SKM-1 treated with dmso at 0.1 percent for 144 hours (cell line): ENCODE measurements at regions not wholly inside any gene's neighbourhood (a gene's known extent, or its start where the extent isn't known, plus 50 kb on each side); places are given as distances from the start of the nearest gene placed in this dataset.

ENCODE experiments used
- DNase-seq: peaks from one replicate; lab custom pipeline; 2025; ENCODE audit not compliant: unreplicated experiment; lab: John Stamatoyannopoulos, UW

DNA sequence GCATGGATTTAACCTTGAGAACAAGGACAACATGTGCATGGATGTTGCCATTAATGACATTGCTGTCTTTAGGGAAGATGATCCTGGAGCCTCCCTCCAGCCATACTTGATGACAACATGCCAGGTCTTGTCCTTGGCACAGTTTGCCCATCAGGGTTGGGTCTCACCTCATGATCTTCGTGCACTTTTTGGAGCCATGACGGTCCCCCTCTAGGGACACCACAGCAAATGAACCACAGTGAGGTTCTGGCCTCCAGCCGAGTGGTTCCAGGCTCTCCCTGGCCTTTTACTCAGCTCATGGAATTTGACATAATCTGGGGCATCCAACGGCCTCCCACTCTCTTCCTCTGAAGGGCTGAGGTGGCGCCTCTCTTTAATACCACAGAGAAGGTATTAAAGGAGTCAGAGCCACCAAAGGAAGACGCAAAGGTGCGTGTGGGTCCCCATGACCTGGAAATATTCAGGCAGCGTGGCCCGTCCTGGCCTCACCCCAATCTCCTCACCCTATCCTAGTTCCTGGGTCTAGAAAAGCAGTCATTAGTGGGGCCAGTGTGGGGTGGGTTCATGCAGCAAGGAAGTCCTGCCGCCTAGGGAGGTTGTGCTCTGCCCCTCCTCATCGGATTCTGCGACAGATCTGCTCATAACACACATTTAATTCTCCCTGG, 184.8 kb downstream of the CXCL12 start:
- no peak for DNase-seq

DNA sequence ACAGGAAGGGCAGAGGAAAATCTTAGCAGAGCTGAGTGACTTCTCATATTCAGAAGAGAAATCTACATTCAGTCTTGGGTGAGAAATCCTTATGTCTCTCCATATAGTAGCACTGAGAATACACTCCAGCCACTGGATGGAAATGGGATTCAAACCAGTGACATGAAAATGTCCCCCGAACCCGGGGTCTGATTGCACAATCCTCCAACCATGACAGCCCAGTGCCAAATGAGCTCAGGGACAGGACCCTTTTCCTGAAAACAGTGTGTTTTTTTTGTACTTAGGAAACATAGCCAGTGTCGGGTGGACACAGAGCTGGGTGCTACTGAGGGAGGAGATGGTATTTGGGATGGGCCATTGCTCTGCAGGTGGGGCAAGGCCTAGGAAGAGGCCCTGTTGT, 185.6 kb downstream of the CXCL12 start:
- no peak for DNase-seq

DNA sequence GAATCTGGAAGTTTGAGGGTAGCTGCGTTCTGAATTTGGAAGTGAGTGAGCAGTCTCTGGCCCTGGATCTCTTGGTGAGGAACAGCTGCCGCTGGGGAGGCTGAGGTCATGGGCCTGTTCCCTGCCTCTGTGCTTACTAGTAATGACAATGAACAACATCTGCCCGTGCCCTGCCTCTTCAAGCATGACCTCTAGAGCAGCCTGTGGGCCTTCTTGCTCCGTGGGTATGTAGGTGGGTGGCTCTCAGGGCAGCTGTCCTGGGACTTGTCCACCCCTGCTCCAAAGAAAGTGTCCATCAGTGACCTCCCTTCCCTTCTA, 186.2 kb downstream of the CXCL12 start:
- DNase-seq: no peak

DNA sequence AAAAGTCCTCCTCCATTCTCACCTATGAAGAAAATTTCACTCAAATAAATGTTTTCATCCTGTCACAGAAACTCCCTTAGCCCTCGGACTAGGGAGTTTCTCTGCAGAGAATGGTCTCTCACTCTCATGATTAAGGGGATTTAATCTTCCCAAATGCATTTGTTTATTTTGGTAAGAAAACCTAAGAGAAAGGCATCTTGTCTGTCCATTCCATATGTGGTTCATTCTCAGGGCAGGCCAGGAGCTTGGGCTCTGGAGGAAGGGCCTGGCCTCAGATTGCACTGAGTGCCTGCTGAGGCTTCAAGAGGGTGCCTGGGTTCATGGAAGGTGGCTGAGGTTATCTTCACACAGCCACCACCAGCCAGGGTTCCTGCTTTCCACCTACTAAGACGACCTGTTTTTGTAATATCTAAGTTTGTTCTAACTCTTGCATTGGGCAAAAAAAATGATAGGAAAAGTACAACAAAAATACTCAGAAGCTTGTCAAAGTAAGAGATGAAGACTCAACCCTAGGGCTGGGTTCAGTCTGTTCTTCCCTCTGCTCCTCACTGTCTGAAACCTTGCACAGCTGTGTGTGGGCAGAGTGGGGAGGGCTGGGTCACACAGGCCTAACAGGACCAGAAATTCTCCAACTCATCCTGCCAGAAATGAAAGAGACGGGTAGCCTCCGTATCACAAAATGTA, 186.7 kb downstream of the CXCL12 start:
- DNase-seq: no peak

DNA sequence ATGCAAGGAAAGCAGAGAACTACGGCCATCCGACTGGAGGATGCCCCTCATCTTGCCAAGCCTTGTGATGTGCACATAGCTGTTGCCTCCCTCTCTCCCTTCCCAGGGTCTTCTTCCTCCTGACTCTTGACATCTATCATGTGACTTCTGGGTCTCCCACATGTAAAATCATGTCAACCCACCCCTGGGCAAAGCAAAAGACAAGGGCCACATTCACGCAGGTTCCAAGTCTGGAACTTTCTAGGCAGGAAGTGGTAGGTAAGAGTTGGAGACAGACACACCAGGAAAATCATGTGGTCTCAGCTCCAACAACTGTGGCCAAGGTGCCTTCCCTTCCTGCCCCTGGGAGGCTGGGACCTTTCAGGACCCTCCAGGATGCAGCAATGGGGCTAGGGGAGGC, 187.3 kb downstream of the CXCL12 start:
- DNase-seq: no peak

DNA sequence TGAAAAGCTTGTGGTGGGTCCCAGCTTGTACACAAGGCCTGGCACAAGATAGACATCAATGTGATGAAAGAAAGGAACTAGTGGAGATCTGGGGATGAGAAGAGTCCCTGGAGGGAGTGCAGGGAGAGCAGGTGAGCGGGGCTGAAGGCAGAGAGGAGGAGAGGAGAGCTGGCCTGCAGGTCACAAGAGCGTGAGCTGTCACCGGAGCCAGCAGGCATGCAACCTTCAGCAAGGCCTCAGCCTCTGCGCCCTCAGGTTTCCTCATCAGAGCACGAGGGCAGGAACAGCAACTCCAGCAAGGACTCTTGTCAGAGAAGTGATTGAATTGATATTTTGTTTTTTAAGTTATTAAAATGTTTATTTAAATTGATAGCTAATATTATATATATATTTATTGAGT, 188.6 kb downstream of the CXCL12 start:
- no peak for DNase-seq

DNA sequence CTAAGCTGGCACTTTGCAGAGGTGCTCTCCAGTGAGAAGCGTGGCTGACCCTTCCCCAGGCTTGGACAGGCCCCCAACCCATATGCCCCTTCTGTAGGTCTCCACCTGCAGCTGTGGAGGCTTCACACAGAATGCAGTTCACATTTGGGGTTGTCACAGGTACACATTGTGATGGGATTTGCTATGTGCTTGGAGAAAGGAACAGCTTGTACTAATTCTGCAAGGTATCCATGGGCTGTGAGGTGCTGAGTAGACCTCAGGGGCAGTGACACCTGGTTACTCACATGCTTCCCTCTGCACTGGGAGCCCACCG, 188.9 kb downstream of the CXCL12 start:
- DNase-seq: no peak

DNA sequence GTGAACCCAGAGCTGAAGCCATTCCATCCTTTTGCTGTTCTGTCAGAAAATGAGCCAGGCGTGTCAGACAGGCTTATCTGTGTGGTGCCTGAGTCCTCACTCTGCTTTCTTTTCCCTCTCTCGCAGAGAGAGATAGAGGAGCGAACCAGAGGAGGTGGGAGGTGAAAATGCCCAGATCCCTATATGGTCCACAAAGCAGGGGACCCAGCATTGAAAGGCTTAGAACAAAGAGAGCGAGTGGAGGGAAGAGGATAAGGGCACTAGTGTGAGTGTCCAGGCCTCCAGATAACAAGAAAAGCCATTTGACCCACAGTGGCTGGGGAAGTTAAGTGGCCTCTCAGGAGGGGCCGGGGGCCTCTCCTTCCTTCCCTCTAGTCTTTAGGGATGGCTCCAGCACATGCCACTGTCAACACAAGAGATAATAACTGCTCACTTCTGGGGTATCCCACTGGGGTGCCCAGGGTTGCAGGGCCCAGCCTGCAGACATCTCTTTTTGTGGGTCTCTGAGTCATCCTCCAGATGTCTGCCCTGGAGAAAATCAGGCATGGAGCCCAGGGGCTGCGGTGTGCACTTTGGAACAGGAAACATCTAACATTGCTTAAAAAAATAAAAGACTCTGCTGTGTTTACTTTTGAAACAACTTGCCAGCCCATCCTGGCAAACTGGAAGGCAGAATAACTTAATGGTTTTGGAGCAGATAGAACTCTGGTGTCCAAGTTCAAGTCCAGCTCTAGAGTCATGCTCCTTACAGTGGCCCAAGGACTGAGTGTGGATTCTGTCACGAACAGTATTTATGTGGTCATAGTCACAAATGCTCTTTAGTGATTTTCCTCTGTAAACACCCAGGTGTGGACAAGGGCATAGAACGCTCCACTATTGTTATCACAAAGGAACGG, 189.5 kb downstream of the CXCL12 start:
- no peak for DNase-seq

DNA sequence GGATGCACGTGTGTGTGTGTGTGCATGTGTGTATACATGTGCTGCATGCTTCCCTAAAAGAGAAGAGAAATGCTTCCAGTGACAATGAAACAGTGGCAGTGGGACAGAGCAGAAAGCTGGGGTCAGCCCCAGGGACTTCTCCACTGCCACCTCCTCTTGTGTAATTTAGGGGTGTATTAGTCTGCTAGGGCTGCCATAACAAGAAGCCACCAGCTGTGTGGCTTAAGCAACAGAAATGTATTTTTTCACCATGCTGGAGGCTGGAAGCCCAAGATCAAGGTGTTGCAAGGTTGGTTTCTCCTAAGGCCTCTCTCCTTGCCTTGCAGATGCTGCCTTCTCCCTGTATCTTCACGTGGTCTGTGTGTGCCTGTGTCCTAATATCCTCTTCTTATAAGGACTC, 190.5 kb downstream of the CXCL12 start:
- DNase-seq: no peak

DNA sequence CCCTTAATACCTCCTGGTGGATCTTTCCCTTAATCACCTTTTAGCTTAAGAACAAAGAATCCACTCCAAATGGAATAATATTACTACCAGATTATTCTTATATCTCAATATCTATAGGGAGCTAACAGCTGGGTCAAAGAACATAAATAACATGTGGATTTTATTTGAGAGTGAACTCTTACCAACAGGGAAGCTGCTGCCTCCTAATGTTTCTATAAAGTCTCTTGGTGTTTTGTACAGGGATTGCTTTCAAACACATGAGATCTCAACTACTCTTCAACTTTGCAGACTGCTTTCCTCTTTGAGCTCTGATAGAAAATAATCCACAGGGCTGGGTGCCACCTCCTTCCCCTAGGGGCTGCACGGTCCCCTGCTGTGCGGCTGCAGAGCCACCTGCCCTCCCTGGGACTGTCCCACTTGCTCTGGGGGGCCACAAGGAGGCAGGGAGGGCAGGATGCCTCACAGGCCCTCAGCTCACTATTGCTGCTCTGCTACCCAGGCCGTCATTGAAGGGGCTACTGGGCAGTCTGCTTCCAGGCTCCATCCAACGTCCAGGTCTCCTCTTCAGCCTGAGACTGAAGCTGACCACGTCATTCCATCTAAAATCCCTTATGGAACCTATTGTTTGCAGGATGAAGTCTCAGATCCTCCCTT, 191.2 kb downstream of the CXCL12 start:
- no peak for DNase-seq

DNA sequence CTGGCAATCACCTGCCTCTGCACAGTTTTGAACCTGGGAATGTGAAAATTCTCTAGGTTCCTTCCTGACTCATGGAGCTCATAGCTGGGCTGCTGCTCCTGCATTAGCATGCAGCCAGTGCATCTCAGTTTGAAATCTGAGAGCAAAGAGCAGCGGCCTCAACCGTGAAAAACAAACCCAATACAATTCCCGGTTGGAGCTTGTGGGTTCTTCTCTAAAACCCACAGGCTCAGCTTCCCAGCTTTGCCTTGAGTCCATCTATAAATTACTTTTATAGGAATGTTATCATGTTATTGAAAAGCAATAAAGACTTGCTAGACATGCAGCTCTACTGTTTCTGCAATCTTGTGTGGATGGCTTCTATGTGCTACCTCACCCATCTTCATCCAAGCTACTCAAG, 191.7 kb downstream of the CXCL12 start:
- no peak for DNase-seq

DNA sequence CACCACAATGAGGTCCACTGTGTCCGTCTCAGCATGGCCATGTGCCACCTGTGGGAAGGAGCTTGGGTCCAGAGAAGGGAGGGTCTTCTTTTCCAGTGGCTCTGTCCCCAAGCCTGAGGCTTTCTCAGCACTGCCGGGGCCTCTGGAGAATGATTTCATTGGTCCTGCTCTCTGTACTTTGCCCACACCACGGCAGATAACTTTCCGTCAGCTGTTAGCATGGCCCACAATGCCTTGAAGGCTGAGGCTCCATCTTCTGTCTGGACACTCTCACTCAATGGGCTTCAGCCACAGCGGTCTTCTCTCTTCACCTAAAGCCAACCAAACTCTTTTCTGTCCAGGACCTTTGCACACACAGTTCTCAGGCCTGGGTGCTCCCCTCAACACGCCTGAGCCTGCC, 192.5 kb downstream of the CXCL12 start:
- no peak for DNase-seq

DNA sequence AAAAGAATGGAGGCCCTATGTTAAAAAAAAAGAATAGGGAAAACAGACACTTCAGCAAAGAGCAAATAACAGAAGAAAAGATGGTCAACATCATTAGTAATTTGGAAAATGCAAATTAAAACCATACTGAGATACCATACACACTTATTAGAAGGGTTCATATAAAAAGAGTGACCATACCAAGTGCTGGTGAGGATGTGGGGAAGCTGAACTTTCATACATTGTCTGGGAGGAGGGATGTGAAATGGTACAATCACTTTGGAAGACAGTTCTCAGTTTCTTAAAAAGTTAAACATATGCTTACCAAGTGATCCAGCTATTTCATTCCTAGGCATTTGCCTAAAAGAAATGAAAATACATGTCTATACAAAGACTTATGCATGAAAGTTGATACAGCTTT, 194.4 kb downstream of the CXCL12 start:
- DNase-seq: no peak

DNA sequence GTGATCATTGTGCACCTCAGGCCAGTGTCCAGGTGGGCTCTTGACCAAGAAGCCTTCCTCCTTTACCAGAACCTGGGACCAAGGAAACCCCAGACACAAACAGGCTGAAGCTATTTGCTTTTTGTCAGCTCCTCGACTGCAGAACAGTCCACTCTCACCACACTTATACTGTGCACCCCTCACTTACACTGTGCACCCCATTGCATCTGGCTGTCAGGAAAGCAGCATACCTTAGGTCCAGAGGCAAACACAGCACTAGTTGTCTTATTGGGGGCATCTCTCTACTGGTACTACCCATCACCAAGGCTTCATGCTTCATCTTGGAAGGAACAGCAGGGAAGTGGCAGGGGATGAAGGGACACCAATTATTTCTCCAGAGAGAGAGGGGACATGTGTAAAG, 198.1 kb downstream of the CXCL12 start:
- DNase-seq: no peak

DNA sequence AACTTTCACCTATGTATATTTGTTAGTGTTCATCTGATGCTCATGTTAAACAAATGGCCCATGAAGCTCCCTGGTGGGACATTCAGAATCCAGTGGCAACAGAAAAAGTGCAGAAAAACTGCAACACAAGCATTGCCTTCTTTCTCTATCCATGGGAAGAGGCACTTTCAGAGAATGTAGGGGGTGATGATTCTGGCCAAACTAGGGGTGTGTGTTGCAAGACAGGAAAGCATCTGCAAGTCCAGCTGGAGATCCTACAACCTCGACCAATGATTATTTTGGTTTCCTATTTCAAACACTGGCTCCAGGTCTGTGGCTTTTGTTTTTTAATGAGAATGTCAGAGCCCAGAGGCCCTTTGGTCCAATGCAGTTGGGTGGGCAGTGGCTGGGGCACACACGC, 198.7 kb downstream of the CXCL12 start:
- no peak for DNase-seq

DNA sequence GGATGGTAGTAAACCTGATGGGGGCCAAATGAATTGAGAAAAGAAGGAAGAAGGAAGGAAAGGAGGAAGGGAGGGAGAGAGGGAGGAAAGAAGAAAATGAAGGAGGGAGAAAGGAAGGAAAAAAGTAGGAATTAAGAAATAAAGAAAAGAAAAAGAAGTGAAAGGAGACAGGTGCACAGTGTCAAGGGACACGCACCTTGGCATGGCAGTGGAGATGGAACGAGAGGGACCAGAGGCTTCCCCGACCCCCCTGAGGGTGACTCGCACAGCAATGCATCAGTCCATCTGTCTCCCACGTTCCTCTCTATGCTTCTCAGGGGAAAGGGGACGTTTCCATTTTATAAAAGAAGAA, 199.6 kb downstream of the CXCL12 start:
- no peak for DNase-seq

DNA sequence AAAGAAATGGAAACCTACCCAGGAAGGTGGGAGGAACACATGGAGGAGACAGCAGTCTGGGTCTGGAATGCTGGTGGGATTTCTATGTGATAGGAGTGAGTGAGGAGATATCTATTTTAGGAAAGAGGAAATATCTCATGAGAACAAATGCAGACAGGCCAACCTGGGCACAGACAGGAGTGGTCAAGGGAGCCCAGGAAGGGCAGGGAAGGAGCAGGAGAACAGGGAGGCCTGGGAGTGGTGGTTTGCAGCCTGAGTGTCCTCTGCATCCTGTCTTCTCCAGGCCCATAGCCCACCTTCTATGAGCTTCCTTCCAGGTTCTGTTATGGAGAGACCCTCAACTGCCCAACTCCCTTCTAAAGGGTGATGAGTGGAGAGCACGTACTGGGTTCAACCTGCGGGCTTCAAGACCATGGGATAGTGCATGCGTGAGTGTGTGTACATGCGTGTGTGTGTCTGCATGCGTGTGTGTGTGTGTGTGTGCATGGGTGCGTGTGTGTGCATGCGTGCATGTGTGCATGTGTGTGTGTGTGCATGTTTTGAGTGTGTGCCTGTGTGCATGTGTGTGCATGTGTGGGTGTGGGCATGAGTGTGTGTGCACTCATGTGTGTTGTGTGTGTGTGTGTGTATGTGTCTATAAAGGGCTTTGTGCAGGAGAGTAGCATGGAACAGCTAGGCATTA, 200.1 kb downstream of the CXCL12 start:
- no peak for DNase-seq

DNA sequence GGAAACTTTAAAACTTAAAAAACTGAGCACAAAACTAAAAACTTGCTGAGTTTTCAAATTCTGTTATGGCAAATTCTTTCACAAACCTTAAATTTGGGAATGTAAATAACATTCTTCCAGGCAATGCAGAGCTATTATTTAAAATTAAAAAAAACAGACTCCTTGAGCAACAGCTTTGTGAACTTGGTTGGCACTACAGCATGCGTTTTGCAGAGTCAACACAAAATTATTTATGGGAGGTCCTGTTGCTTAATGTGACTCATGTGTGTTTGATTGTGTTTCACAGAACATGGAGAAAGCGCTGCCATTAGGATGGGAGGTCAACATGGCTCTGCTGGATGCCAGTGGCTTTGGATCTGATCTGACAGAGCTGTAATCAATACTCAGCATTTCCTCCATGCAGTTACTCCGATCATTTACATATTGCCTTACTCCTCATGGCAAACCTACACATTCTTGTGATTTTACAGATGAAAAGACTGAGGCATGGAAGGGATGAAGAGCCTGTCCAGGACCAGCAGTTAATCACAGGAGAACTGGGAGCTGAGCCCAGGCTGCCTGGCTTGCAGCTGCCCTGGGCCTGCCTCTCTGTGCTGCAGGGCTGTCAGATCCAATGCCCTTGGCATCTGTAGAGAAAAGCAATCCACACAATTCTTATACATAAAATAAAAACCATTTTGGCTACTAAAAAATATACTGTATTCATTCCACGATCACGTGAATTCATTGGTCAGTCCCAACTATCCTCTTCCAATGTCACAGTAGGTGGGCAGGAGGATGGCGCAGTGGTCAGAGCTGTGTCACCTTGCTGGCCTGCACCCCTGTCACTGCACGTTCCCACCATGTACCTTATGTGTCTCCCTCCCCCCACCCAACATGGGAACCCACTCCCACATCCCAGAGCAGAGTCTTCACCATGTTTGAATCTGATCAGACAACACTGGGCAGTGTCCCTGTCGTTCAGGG, 200.9 kb downstream of the CXCL12 start:
- DNase-seq: no peak

DNA sequence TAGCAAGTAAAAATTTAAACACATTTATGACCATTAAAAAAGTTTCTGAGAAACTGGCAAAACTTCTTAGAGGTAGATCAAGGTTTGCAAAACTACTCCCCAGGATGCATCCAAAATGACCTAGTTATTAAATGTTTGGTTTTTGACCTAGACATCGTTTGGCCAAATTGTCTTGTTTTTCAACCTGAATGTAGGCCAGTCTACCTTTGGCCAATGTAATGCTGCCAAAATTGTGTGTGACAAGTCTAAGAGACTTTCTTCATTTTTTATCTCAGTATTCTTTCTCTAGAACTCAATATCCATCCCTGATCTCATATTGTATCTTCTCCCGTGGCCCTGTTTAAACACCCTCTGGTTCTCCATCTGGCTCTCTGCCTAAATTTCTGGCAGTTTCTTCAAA, 202.0 kb downstream of the CXCL12 start:
- no peak for DNase-seq
